Posterior cingulate gyrus (tissue), 11 donors: ENCODE measurements at regions not wholly inside any gene's neighbourhood (a gene's known extent, or its start where the extent isn't known, plus 50 kb on each side); places are given as distances from the start of the nearest gene placed in this dataset.
"Not testable (repeated sequence)": the region's sequence is repeated elsewhere in the genome, so short reads cannot be mapped to it uniquely, and the experiment has no call there.

Experiments used
- DNase-seq, 10 donors: peaks; one replicate each; pipeline versions ENCODE4 v3.0.0 to v3.0.0-alpha.2; 2020 to 2021; ENCODE audit warnings: mixed read lengths in 3 of 10
- intact Hi-C: fragments of 100-400 bp; cut with DNase I; formaldehyde crosslinking; loops from one replicate; pipeline ENCODE4 v1.15.1; 2023

DNA sequence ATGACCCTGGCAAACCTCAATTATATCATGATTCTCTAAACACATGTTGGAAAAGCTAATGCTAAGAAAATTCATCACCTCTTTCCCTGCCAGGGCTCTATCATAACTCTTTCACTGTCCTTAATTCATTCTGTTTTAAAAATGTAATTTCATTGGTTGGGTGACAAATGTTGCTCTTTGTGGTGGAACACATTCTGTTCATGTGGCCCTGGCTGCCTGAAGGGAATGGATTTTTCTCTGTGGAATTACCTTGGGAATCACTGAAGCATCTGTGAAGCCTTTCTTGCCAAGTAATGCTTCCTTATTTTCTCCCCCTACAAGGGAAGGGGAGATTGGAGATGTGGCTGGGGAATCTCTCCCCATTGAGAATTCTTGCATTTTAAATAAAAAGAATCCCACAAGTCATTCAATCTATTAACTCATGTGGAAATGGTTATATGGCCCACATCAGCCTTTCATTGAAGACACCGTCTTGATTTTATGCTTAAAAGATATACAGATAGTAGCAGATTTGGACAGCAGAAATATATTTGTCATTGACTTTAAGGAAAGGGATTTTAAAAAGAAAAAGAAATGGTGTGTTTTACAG lies 201.8 kb upstream of the NMUR2 start:
- intact Hi-C loops = no loop called here
- DNase-seq = no peak

GRCh38 chr5:152607401-152608160 lies 202.5 kb upstream of the NMUR2 start:
- intact Hi-C loops = no loop called here
- no peak for DNase-seq

DNA sequence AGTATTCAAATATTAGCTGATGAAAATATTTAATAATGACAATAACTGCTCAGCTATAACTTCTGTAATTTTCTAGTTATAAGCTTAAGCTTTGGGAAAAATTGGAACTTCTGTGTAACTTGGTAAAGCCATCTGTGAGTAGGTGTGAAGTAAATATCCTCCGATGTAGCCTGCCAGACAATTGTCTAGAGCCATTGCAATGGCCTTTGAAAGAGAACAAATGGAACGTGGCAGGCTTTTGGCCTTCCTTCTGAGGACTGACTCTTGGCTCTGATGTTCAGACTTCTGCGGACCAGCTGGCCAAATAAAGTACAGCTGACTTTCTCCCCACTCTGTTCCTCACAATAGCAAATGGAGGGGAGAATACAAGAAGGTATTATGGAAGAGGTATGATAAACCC lies 203.4 kb upstream of the NMUR2 start:
- no peak for DNase-seq

GRCh38 chr5:152619756-152620155 lies 214.7 kb upstream of the NMUR2 start:
- intact Hi-C loops = no loop called here
- DNase-seq = no peak

More for the DNA sequence above, 203.4 kb upstream of the NMUR2 start:
- intact Hi-C loops = no loop called here

DNA sequence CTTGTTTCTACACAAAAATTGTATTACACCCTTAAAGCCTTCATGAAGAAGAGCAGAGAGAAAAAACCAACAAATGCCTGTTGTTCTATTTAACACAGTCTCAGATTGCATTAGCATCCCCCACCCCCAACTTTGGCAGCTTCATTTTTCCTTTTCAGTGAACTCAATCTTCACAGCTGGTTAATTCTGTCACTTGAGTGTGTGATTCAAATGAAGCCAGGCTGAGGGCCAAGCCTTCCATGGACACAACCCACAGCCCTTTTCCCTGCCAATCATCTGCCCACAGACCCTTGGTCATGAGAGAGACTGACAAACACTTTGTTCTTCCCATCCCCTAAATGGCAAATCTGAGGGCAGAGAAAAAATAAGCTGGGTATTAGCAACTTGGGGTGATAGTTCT lies 217.5 kb upstream of the NMUR2 start:
- intact Hi-C loops = no loop called here
- DNase-seq = peak in 1 of 10 donors; percentile 68

DNA sequence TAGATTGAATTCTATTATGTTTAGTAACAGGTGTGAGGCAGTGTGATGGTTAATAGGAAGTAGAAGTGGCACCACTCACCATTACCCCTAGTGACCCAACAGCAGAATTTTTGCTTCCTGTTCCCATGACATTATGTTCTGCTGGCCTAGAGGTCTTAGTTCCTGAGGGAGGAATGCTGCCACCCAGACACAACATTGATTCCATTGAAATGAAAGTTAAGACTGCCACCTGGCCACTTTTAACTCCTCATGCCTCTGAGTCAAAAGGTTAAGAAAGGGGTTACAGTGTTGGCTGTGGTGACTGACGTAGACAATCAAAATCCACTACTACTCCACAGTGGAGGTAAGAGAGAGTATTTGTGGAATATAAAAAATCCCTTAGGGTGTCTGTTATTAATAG lies 218.9 kb upstream of the NMUR2 start:
- DNase-seq = no peak

GRCh38 chr5:152625696-152626095 lies 220.6 kb upstream of the NMUR2 start:
- no peak for DNase-seq
- intact Hi-C loops = no loop called here

More for the DNA sequence above, 218.9 kb upstream of the NMUR2 start:
- intact Hi-C loops = no loop called here

DNA sequence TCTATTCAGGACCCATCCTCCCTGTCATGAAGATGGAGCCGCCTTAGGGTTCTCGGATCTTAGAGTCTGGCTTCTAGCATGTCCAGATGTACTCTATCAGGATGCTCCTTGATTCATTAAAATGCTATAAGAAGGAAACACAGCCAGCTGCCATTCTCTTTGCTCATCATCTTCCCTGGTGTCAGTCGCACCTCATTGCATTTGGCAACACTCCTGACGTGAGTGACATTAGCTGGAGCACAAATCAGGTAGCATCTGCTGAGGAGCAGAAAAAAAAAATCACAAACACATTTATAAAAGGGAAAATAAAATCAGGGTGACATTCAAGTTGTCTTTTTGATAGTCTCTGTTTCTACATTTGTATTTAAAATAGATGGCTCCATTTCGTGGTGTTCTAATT lies 226.1 kb upstream of the NMUR2 start:
- intact Hi-C loops = no loop called here
- no peak for DNase-seq

DNA sequence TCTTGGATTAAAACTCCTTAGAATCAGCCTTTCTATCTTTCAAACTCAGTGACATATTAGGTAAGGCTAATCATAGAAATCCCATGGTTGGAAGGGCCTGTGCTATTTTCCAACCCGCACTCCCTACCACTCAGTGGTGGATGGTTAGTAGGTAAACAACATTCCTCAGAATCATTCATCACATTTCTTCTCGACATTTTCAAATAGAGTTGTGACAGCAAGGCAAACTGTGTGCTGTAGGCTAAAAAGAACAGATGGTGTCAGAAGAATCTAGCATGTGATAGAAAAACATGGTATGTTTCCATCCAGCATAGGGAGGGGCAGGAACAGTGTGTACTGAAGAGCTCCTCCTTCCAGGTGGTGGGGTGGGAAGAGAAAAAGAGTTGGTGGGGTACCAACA lies 227.3 kb upstream of the NMUR2 start:
- intact Hi-C loops = no loop called here
- DNase-seq = peak in 1 of 10 donors; percentile 70

DNA sequence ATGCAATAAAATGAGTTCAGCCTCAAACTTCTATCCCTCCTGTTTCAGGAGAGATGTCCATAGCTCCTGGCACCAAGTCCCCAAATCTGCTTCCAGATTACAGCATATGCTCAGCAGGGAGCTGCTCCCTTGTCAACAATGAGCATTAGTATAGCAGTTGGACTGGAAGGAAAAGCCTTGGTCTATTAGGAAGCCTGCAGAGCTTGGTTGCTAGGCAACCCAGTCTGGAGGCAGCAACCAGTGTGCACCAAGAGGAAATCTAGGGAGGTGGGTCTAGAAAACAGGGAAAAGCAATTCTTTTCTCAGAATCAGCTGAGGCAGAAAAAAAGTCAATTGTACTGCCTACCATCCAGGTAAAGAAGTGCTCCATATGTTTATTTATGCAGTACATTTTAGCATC lies 229.5 kb upstream of the NMUR2 start:
- peak in 8 of 10 donors; percentile 15 to 87 (median 40) for DNase-seq

GRCh38 chr5:152638996-152639552 lies 234.0 kb upstream of the NMUR2 start:
- DNase-seq = no peak
- intact Hi-C loops = no loop called here

More for the DNA sequence above, 229.5 kb upstream of the NMUR2 start:
- intact Hi-C loops = no loop called here

DNA sequence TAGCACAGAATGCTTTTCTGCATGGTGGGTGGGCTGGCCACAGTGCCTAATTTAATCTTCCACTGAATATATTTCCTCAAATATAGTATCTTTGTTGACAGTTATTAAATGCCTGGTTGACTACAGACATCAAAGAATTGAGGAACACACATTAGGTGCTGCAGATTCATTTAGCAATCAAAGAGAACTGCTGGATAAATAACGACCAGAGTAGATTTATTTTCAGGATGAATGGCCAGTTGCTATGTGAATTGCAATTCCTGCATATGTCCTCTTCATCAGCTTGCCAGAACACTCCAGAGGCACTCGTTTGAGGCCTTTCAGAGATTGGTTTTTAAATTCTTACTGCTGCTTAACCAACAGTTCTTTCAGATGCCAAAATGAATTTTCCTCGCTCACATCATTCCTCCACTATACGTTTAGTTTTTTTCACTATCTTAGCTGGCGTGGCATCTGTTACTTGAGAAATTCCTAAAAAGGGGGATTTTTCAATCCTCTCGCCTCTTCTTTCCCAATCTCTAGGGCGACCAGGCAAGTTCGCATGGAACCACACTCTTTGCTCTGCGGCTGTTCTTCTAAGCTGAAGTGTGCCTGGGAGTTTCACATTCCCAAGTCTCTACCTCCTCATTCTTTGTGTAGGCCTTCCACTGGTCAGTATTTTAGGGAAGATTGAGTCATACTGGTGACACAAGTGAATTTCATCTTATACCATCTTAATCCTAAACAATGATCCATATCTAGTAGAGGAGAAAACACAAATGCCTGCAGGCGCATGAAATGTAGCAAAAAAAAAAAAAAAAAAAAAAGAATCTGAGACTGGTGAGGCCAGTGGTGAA lies 237.1 kb upstream of the NMUR2 start:
- DNase-seq = no peak
- intact Hi-C loops = no loop called here

GRCh38 chr5:152642880-152643279 lies 237.8 kb upstream of the NMUR2 start:
- DNase-seq = no peak
- intact Hi-C loops = no loop called here

GRCh38 chr5:152644029-152644728 lies 239.1 kb upstream of the NMUR2 start:
- no peak for DNase-seq
- intact Hi-C loops = no loop called here

- DNase-seq = no peak
- intact Hi-C loops = no loop called here
Observed at GRCh38 chr5:152649609-152650008, 244.5 kb upstream of the NMUR2 start.

GRCh38 chr5:152650413-152650812 lies 245.3 kb upstream of the NMUR2 start:
- DNase-seq = no peak
- intact Hi-C loops = no loop called here

GRCh38 chr5:152659470-152659869 lies 254.4 kb upstream of the NMUR2 start:
- intact Hi-C loops = not testable (repeated sequence)
- peak in 2 of 10 donors; percentile 52 to 66 for DNase-seq

DNA sequence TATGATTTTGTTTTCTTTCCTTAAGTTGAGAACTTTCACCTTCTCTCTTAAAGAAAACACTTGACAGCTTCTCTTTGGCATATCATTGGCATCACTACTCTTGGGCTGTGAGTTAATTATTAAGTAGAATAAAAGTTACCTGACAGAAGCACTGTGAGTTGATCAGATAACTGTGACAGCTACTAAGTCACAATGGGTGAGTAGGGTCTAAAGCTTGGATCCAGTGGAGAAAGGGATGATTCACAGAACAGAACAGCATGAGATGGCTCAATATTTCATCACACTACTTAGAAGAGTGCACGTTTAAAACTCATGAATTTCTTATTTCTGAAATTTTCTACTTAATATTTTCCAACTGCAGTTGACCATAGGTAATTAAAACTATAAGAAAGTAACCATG lies 268.5 kb upstream of the NMUR2 start:
- intact Hi-C loops = no loop called here
- DNase-seq = no peak

- intact Hi-C loops = no loop called here
- no peak for DNase-seq
Observed at GRCh38 chr5:152674403-152674802, 269.3 kb upstream of the NMUR2 start.

- intact Hi-C loops = no loop called here
- DNase-seq = no peak
Observed at GRCh38 chr5:152676196-152676595, 271.1 kb upstream of the NMUR2 start.
